Endothelial cell of umbilical vein (primary cell): ENCODE measurements at regions not wholly inside any gene's neighbourhood (a gene's known extent, or its start where the extent isn't known, plus 50 kb on each side); places are given as distances from the start of the nearest gene placed in this dataset.

Source experiments
- BruUV-seq: library from RNA; stranded (reverse); fragments of 400-500 nt; replicated peaks from 2 replicates; lab custom pipeline; 2021; lab: Mats Ljungman, UMichigan
- CTCF ChIA-PET: fragments of 300-600, 350-600 bp; sonication (Branson Sonifier 250); formaldehyde crosslinking; loops from one replicate; lab custom pipeline; 2021; ENCODE audit warnings: antibody characterized with exemption, inconsistent platforms; lab: Charles Lee
- POLR2A ChIA-PET: fragments of 300-600, 350-600 bp; sonication (Branson Sonifier 250); formaldehyde crosslinking; loops from one replicate; lab custom pipeline; 2021; ENCODE audit warnings: antibody characterized with exemption, inconsistent platforms; lab: Charles Lee
- DNase-seq: peaks from one replicate; pipeline ENCODE4 v3.0.0-alpha.2; 2011; ENCODE audit warnings: low read depth, low spot score
- FAIRE-seq: peaks from 2 replicates; lab custom pipeline; 2011; peaks lifted over from hg19 to GRCh38; lab: Jason Lieb, UNC
- H2AFZ ChIP-seq: 2 replicates; pipeline ENCODE4 v1.6.0; 2012; ENCODE audit warnings: low read depth, low read length, control low read depth, inconsistent platforms
- H3K27ac ChIP-seq: 2 replicates; pipeline ENCODE4 v1.5.1; 2011; ENCODE audit warnings: low read depth, mild to moderate bottlenecking, control low read depth, low read length, moderate library complexity; ENCODE audit not compliant: insufficient read depth
- H3K27me3 ChIP-seq, 2 experiments: 2 replicates each; pipeline versions ENCODE4 v1.6.0 to v1.6.1; 2011; ENCODE audit warnings: low read length in 2 of 2, mixed read lengths in 1 of 2; ENCODE audit not compliant: control insufficient read depth in 2 of 2, insufficient read depth in 2 of 2
- H3K36me3 ChIP-seq, 2 experiments: 2 replicates in 1 of 2; 3 replicates in 1 of 2; pipeline ENCODE4 v1.5.1; 2011; ENCODE audit warnings: low read length in 2 of 2, mild to moderate bottlenecking in 1 of 2, moderate library complexity in 1 of 2; ENCODE audit not compliant: control insufficient read depth in 2 of 2, insufficient read depth in 2 of 2; ENCODE audit errors: extremely low read depth in 1 of 2
- H3K4me1 ChIP-seq: 3 replicates; pipeline ENCODE4 v1.5.1; 2011; ENCODE audit warnings: mild to moderate bottlenecking, low read length; ENCODE audit not compliant: control insufficient read depth, insufficient read depth; ENCODE audit errors: extremely low read depth
- H3K4me2 ChIP-seq: 2 replicates; pipeline ENCODE4 v1.6.1; 2011; ENCODE audit warnings: low read length, control low read depth, mixed read lengths; ENCODE audit not compliant: insufficient read depth
- H3K4me3 ChIP-seq, 3 experiments: fragments of 200-600 bp in 1 of 3; sonication (generic), shearing (Covaris generic) in 1 of 3; replicated peaks in 1 of 3; 2 replicates each; pipeline ENCODE4 v1.5.1; 2011 to 2016; ENCODE audit warnings: control low read depth in 3 of 3, low read length in 3 of 3, mild to moderate bottlenecking in 2 of 3, inconsistent platforms in 1 of 3, low read depth in 1 of 3, moderate library complexity in 1 of 3; ENCODE audit not compliant: insufficient read depth in 1 of 3
- H3K79me2 ChIP-seq: 2 replicates; pipeline ENCODE4 v1.6.0; 2012; ENCODE audit warnings: low read length, inconsistent platforms; ENCODE audit not compliant: control insufficient read depth, insufficient read depth
- H3K9ac ChIP-seq: replicated peaks from 2 replicates; pipeline ENCODE3; 2011; ENCODE audit warnings: low read length, control low read depth; ENCODE audit not compliant: insufficient read depth; ENCODE audit errors: extremely low read depth
- H3K9me1 ChIP-seq: replicated peaks from 3 replicates; pipeline ENCODE4 v1.6.0; 2011; ENCODE audit warnings: mild to moderate bottlenecking, low read length; ENCODE audit not compliant: control insufficient read depth, insufficient read depth; ENCODE audit errors: extremely low read depth
- H3K9me3 ChIP-seq: replicated peaks from 2 replicates; pipeline ENCODE4 v1.5.1; 2012; ENCODE audit warnings: low read length, inconsistent platforms; ENCODE audit not compliant: control insufficient read depth, insufficient read depth
- H4K20me1 ChIP-seq: replicated peaks from 2 replicates; pipeline ENCODE3; 2011; ENCODE audit warnings: mild to moderate bottlenecking, low read length; ENCODE audit not compliant: control insufficient read depth, insufficient read depth; ENCODE audit errors: extremely low read depth
- EZH2 ChIP-seq: IDR thresholded peaks from 2 replicates; pipeline ENCODE4 v1.6.1; 2012; ENCODE audit warnings: borderline replicate concordance, low read depth, mild to moderate bottlenecking, moderate library complexity, low read length, inconsistent platforms; ENCODE audit not compliant: severe bottlenecking
- FOS ChIP-seq: IDR thresholded peaks from 2 replicates; pipeline ENCODE4 v1.6.1; 2011; ENCODE audit warnings: mild to moderate bottlenecking, low read length, moderate library complexity, borderline replicate concordance; ENCODE audit not compliant: insufficient read depth
- GATA2 ChIP-seq: IDR thresholded peaks from 2 replicates; pipeline ENCODE4 v1.7.0; 2011; ENCODE audit warnings: low read depth, mild to moderate bottlenecking, moderate library complexity, mixed read lengths, low read length; ENCODE audit not compliant: insufficient read length, insufficient read depth
- JUN ChIP-seq: IDR thresholded peaks from 2 replicates; pipeline ENCODE4 v1.6.1; 2011; ENCODE audit warnings: borderline replicate concordance, low read depth; ENCODE audit not compliant: insufficient read length, insufficient read depth
- MAX ChIP-seq: IDR thresholded peaks from 2 replicates; pipeline ENCODE4 v1.6.1; 2011; ENCODE audit not compliant: insufficient read depth, insufficient read length
- MYC ChIP-seq: IDR thresholded peaks from one replicate; pipeline ENCODE4 v1.6.1; 2011; ENCODE audit warnings: mild to moderate bottlenecking, low read depth, low read length
- POLR2A ChIP-seq: IDR thresholded peaks from 2 replicates; pipeline ENCODE4 v1.6.1; 2012; ENCODE audit warnings: low read depth, mild to moderate bottlenecking, control low read depth, low read length
- POLR2AphosphoS5 ChIP-seq: IDR thresholded peaks from 2 replicates; pipeline ENCODE4 v1.6.1; 2012; ENCODE audit warnings: low read depth, mild to moderate bottlenecking, control low read depth, low read length, moderate library complexity; ENCODE audit not compliant: insufficient read depth
- dilution Hi-C: fragments of 300-500 bp; cut with MboI; formaldehyde crosslinking; loops from one replicate; pipeline ENCODE4 v1.15.0; 2019; ENCODE audit warnings: low sequenced_read_pairs; ENCODE audit not compliant: extremely low pct_ligation_motif_present
- intact Hi-C: fragments of 100-400 bp; cut with micrococcal nuclease; formaldehyde crosslinking; loops from one replicate; pipeline ENCODE4 v1.10.0; 2022
- TF ChIP-seq, protein P1 (sequence below), 2 donors: IDR thresholded peaks; 1 replicate in 1 of 2; 2 replicates in 1 of 2; pipeline ENCODE4 v1.5.1; 2011; ENCODE audit warnings: low read length in 2 of 2, mild to moderate bottlenecking in 2 of 2, moderate library complexity in 2 of 2, control low read depth in 1 of 2, inconsistent platforms in 1 of 2, low read depth in 1 of 2; ENCODE audit not compliant: insufficient read depth in 1 of 2; ENCODE audit errors: extremely low read depth in 1 of 2

GRCh38 chr7:125908711-125909110 is 979.1 kb upstream of the POT1 start:
- no peaks in the 10 kb centered on the region for H3K36me3 ChIP-seq
- dilution Hi-C loops = no loop called here
- H3K4me3 ChIP-seq = no peak overlapping the region
- H3K27ac ChIP-seq = no peak overlapping the region
- no peaks in the 10 kb centered on the region for H3K27me3 ChIP-seq
- H3K9me3 ChIP-seq = no peaks in the 10 kb centered on the region
- BruUV-seq = no TSS peak
- intact Hi-C loops = no loop called here
- FAIRE-seq (no peak), DNase-seq (no peak)
- no peak overlapping the region for H3K4me2 ChIP-seq
- TF ChIP-seq MYC = no peak
- TF ChIP-seq, protein P1, sequence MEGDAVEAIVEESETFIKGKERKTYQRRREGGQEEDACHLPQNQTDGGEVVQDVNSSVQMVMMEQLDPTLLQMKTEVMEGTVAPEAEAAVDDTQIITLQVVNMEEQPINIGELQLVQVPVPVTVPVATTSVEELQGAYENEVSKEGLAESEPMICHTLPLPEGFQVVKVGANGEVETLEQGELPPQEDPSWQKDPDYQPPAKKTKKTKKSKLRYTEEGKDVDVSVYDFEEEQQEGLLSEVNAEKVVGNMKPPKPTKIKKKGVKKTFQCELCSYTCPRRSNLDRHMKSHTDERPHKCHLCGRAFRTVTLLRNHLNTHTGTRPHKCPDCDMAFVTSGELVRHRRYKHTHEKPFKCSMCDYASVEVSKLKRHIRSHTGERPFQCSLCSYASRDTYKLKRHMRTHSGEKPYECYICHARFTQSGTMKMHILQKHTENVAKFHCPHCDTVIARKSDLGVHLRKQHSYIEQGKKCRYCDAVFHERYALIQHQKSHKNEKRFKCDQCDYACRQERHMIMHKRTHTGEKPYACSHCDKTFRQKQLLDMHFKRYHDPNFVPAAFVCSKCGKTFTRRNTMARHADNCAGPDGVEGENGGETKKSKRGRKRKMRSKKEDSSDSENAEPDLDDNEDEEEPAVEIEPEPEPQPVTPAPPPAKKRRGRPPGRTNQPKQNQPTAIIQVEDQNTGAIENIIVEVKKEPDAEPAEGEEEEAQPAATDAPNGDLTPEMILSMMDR (IDR thresholded peaks at IDR 0.05; ENCODE audit: extremely low read depth in 1 of 2, insufficient read depth in 1 of 2, low read depth in 1 of 2, low read length in 2 of 2) = no peak
- TF ChIP-seq FOS = no peak
- TF ChIP-seq MAX = no peak
- H4K20me1 ChIP-seq = no peaks in the 10 kb centered on the region
- ChIA-PET CTCF (no interaction called here), POLR2A (no interaction called here)
- H3K4me1 ChIP-seq = no peaks in the 10 kb centered on the region
- no peak overlapping the region for H3K9ac ChIP-seq
- H3K79me2 ChIP-seq = no peaks in the 10 kb centered on the region
- no peaks in the 10 kb centered on the region for H3K9me1 ChIP-seq
- no peak overlapping the region for H2AFZ ChIP-seq

DNA sequence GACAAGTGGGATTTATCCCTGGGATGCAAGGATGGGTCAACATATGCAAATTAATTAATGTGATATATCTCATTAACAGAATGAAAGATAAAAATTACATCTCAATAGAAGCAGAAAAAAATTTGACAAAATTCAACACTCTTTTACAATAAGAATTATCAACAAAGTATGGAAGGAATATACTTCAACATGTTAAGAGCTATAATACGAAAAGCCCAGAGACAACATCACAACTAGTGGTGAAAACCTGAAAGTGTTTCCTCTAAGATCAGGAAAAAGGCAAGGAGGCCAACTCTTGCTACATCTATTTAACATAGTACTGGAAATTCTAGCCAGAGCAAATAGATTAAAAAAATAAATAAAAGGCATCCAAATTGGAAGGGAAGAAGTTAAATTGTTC is 970.0 kb upstream of the POT1 start:
- no peak overlapping the region for H3K9ac ChIP-seq
- H3K79me2 ChIP-seq = no peaks in the 10 kb centered on the region
- ChIA-PET CTCF (no interaction called here), POLR2A (no interaction called here)
- TF ChIP-seq MYC (no peak), JUN (no peak), POLR2A (no peak), POLR2AphosphoS5 (no peak), EZH2 (no peak), FOS (no peak), MAX (no peak), GATA2 (no peak)
- TF ChIP-seq, protein P1 (IDR thresholded peaks at IDR 0.05; ENCODE audit: extremely low read depth in 1 of 2, insufficient read depth in 1 of 2, low read depth in 1 of 2, low read length in 2 of 2) = no peak
- no peak overlapping the region for H2AFZ ChIP-seq
- FAIRE-seq = no peak
- no peaks in the 10 kb centered on the region for H3K4me1 ChIP-seq
- no peaks in the 10 kb centered on the region for H3K9me1 ChIP-seq
- no peaks in the 10 kb centered on the region for H3K36me3 ChIP-seq
- BruUV-seq = no TSS peak
- peaks cover 2% of the 10 kb centered on the region for H3K9me3 ChIP-seq
- no peaks in the 10 kb centered on the region for H3K27me3 ChIP-seq
- H4K20me1 ChIP-seq = no peaks in the 10 kb centered on the region
- H3K4me2 ChIP-seq = no peak overlapping the region
- no peak overlapping the region for H3K27ac ChIP-seq
- dilution Hi-C loops (no loop called here), intact Hi-C loops (no loop called here)
- H3K4me3 ChIP-seq = no peak overlapping the region
- DNase-seq = no peak
